ENCODE measurements at regions not wholly inside any gene's neighbourhood (a gene's known extent, or its start where the extent isn't known, plus 50 kb on each side); places are given as distances from the start of the nearest gene placed in this dataset.

- peaks cover 33% of the 10 kb centered on the region; the same call in 1 of the 2 replicates for H3K4me1 Mint-ChIP-seq (ENCODE audit: low read depth)
These were observed 104.5 kb downstream of the CD24 start for GRCh38 chr6:106870069-106870468.

GRCh38 chr6:106869203-106869602, 105.3 kb downstream of the CD24 start:
- Mint-ChIP-seq H3K27me3 (ENCODE audit: insufficient read depth) (no peaks in the 10 kb centered on the region; the same call in 1 of the 2 replicates), H3K27ac (peak overlapping the region; percentile 47; the same call in 1 of the 2 replicates), H3K4me3 (no peak overlapping the region)

More at GRCh38 chr6:106870069-106870468, 104.5 kb downstream of the CD24 start:
- H3K9me3 Mint-ChIP-seq = peaks cover 4% of the 10 kb centered on the region; the same call in 1 of the 2 replicates
- TF ChIP-seq, protein P1, sequence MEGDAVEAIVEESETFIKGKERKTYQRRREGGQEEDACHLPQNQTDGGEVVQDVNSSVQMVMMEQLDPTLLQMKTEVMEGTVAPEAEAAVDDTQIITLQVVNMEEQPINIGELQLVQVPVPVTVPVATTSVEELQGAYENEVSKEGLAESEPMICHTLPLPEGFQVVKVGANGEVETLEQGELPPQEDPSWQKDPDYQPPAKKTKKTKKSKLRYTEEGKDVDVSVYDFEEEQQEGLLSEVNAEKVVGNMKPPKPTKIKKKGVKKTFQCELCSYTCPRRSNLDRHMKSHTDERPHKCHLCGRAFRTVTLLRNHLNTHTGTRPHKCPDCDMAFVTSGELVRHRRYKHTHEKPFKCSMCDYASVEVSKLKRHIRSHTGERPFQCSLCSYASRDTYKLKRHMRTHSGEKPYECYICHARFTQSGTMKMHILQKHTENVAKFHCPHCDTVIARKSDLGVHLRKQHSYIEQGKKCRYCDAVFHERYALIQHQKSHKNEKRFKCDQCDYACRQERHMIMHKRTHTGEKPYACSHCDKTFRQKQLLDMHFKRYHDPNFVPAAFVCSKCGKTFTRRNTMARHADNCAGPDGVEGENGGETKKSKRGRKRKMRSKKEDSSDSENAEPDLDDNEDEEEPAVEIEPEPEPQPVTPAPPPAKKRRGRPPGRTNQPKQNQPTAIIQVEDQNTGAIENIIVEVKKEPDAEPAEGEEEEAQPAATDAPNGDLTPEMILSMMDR (IDR thresholded peaks at IDR 0.05) = no peak
- H3K27me3 Mint-ChIP-seq (ENCODE audit: insufficient read depth) = no peaks in the 10 kb centered on the region; the same call in 1 of the 2 replicates
- H3K36me3 Mint-ChIP-seq (ENCODE audit: low read depth) = no peaks in the 10 kb centered on the region; the same call in 1 of the 2 replicates
- H3K27ac Mint-ChIP-seq = peak overlapping the region; percentile 47; the same call in 1 of the 2 replicates
- no peak overlapping the region for H3K4me3 Mint-ChIP-seq
- peak; percentile 78 for DNase-seq

GRCh38 chr6:106866875-106867658, 107.5 kb downstream of the CD24 start:
- peaks cover 11% of the 10 kb centered on the region for H3K9me3 Mint-ChIP-seq
- no peaks in the 10 kb centered on the region; the same call in 1 of the 2 replicates for H3K27me3 Mint-ChIP-seq (ENCODE audit: insufficient read depth)
- H3K4me3 Mint-ChIP-seq = no peak overlapping the region
- peaks cover 7% of the 10 kb centered on the region for H3K36me3 Mint-ChIP-seq (ENCODE audit: low read depth)
- DNase-seq = no peak
- TF ChIP-seq, protein P1 (IDR thresholded peaks at IDR 0.05) = no peak
- peaks cover 25% of the 10 kb centered on the region; the same call in 1 of the 2 replicates for H3K4me1 Mint-ChIP-seq (ENCODE audit: low read depth)
- H3K27ac Mint-ChIP-seq = no peak overlapping the region

More at GRCh38 chr6:106869203-106869602, 105.3 kb downstream of the CD24 start:
- TF ChIP-seq, protein P1 (IDR thresholded peaks at IDR 0.05) = no peak
- H3K36me3 Mint-ChIP-seq (ENCODE audit: low read depth) = no peaks in the 10 kb centered on the region; the same call in 1 of the 2 replicates
- peaks cover 33% of the 10 kb centered on the region; the same call in 1 of the 2 replicates for H3K4me1 Mint-ChIP-seq (ENCODE audit: low read depth)
- DNase-seq = no peak
- peaks cover 4% of the 10 kb centered on the region; the same call in 1 of the 2 replicates for H3K9me3 Mint-ChIP-seq

DNA sequence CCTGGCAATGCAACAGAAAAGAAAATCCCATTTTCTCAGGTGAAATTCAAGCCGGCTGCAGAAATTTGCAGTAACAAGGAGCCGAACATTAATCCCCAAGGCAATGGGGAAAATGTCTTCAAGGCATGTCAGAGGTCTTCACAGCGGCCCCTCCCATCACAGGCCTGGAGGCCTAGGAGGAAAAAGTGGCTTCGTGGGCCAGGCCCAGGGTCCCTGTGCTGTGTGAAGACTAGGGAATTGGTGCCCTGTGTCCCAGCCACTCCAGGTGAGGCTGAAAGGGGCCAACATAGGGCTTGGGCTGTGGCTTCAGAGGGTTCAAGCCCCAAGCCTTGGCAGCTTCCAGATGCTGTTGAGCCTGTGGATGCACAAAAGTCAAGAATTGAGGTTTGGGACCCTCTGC, 111.7 kb downstream of the CD24 start:
- H3K27me3 Mint-ChIP-seq (ENCODE audit: insufficient read depth) = no peaks in the 10 kb centered on the region; the same call in none of the 2 replicates
- no peak overlapping the region for H3K4me3 Mint-ChIP-seq
- peaks cover 9% of the 10 kb centered on the region; the same call in 1 of the 2 replicates for H3K4me1 Mint-ChIP-seq (ENCODE audit: low read depth)
- TF ChIP-seq, protein P1 (IDR thresholded peaks at IDR 0.05) = no peak
- H3K36me3 Mint-ChIP-seq (ENCODE audit: low read depth) = peaks cover 7% of the 10 kb centered on the region
- no peak overlapping the region for H3K27ac Mint-ChIP-seq
- H3K9me3 Mint-ChIP-seq = peaks cover 17% of the 10 kb centered on the region
- DNase-seq = no peak

GRCh38 chr6:106860940-106861339, 113.6 kb downstream of the CD24 start:
- Mint-ChIP-seq H3K4me1 (ENCODE audit: low read depth) (peaks cover 9% of the 10 kb centered on the region; the same call in 1 of the 2 replicates), H3K9me3 (peaks cover 13% of the 10 kb centered on the region)

More at GRCh38 chr6:106860940-106861339, 113.6 kb downstream of the CD24 start:
- no peaks in the 10 kb centered on the region; the same call in none of the 2 replicates for H3K27me3 Mint-ChIP-seq (ENCODE audit: insufficient read depth)
- TF ChIP-seq, protein P1 (IDR thresholded peaks at IDR 0.05) = no peak
- H3K36me3 Mint-ChIP-seq (ENCODE audit: low read depth) = peaks cover 7% of the 10 kb centered on the region
- no peak for DNase-seq
- no peak overlapping the region for H3K27ac Mint-ChIP-seq
- H3K4me3 Mint-ChIP-seq = no peak overlapping the region

Data from HFFc6 (cell line).